HG03378 (cell line): ENCODE measurements at regions not wholly inside any gene's neighbourhood (a gene's known extent, or its start where the extent isn't known, plus 50 kb on each side); places are given as distances from the start of the nearest gene placed in this dataset.

Source experiments
- ATAC-seq: cut with Tn5 transposase; IDR thresholded peaks from one replicate; pipeline ENCODE4 v1.9.1; 2021; ENCODE audit warnings: mild to moderate bottlenecking, moderate library complexity; ENCODE audit not compliant: unreplicated experiment

- no peak for ATAC-seq
These were observed 267.2 kb downstream of the PARN start for GRCh38 chr16:14362774-14363371.

GRCh38 chr16:14360326-14361037 lies 269.6 kb downstream of the PARN start:
- no peak for ATAC-seq

DNA sequence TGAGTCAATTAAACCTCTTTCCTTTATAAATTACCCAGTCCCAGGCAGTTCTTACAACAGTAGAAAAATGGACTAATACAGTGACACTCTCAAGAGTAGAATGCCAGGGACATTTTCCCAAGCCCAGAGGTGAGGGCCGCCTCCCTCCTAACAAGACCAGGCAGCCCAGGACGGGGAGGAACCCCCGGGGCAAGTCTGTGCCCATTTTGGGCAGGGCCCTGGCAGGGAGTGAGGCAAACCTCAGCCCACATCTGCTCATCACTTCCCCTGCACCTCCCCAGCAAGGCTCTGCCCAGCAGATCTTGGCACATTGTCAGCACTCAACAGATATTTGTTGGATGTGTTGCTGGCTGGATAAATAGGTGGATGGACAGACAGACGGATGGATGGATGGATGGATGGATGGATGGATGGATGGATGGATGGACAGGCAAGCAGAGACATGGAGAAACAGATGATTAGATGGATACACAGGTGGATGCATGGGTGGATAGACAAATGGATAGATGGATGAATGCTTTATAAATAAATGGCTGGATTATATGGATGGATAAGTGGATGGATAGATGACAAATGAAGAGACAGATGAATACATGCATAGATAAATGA lies 271.3 kb downstream of the PARN start:
- no peak for ATAC-seq

GRCh38 chr16:14357328-14357727 lies 272.7 kb downstream of the PARN start:
- no peak for ATAC-seq

- no peak for ATAC-seq
These were observed 274.0 kb downstream of the PARN start for GRCh38 chr16:14356064-14356463.

- peak; percentile 92 for ATAC-seq
These were observed 275.3 kb downstream of the PARN start for GRCh38 chr16:14354561-14355351.

DNA sequence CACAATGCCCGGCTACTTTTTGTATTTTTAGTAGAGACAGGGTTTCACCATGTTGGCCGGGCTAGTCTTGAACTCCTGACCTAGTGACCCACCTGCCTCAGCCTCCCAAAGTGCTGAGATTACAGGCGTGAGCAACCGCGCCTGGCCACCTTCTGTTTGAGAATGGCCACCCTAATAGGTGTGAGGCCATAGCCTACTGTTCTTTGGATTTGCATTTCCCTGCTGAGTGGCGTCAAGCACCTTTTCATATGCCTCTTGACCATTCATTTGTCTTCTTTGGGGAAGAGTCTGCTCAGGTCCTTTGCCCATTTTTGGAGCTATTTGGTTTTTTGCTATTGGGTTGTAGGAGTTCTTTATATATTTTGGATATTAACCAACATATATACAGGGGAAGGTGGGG lies 276.7 kb downstream of the PARN start:
- no peak for ATAC-seq

DNA sequence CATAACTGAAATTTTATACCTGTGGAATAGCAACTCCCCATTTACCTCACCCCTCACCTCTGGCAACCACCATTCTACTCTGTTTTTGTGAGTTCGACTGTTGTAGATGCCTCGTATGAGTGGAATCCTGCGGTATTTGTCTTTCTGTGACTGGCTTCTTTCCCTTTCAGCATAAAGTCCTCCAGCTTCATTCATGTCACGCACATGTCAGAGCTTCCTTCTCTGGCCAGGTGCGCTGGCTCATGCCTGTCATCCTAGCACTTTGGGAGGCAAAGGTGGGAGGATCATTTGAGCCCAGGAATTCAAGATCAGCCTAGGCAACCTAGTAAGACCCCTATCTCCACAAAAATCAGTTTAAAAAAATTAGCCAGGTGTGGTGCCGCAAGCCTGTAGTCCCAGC lies 278.4 kb downstream of the PARN start:
- ATAC-seq: no peak

DNA sequence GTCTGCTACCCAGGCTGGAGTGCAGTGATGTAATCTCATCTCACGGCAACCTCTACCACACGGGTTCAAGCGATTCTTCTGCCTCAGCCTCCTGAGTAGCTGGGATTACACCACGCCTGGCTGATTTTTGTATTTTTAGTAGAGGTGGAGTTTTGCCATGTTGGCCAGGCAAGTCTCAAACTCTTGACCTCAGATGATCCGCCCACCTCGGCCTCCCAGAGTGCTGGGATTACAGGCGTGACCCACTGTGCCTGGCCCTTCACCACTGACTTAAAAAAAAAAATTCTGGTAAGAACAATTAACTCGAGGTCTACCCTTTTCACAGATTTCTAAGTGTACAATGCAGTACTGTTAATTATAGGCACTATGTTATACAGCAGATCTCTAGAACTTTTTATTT lies 279.4 kb downstream of the PARN start:
- ATAC-seq: no peak

GRCh38 chr16:14350081-14350480 lies 279.0 kb downstream of the MRTFB start:
- no peak for ATAC-seq

GRCh38 chr16:14347706-14348105 lies 276.6 kb downstream of the MRTFB start:
- ATAC-seq: no peak

DNA sequence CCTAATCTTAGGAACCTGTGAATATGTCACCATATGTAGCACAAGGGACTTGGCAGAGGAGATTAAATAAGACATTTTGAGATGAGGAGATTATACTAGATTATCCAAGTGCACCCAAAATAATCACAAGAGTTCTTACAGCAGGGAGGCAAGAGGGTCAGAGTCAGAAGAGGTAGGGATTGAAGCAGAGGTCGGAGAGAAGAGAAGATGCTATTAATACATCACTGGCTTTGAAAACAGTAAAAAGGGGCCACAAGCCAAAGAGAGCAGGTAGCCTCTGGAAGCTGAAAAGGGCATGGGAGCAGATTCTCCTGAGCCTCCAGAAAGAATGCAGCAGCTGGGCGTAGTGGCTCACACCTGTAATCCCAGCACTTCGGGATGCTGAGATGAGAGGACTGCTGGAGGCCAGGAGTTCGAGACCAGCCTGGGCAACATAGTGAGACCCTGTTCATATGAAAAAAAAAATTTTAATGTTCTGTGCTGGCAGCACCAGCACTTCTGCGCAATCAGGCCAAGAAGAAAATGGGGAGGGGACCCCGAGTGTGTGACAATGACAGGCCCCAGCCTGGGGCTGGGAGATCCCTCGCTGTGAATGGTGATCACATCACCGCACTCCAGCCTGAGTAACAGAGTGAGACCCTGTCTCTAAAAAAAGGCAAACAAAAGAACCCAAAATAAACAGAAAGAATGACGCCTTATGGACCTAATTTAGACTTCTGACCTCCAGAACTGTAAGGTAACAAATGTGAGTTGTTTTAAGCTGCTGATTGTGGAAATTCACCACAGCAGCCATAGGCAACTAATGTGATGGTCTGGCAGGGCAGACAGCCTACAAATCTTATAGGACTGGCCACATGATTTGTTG lies 275.4 kb downstream of the MRTFB start:
- ATAC-seq: no peak

DNA sequence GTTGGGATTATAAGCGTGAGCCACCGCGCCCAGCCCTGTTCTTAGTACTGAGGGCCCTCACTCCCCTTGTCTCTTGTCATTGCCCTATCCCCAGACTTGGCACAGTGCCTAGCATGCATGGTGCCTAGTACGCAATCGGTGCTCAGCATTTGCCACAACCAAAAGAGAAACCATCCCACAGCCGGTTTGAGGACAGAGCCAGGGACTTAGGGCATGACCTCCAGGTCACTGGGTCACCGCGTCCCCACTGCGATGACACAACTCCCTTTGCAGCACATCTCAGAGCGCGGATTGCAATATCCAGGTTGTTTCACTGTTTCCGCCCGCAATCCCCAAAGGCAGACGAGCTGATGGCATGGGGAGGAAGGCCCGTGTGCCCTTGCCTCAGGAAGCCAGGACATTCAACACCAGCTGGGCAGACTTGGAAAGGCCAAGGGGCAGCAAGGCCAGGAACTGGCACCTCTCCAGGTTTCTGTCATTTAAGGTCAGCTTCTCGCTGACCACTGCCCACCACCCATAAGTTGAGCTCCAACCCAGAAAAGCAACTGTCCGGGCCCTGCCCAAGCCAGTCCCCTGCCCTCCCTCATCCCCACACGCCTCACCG lies 274.5 kb downstream of the MRTFB start:
- ATAC-seq: no peak

- no peak for ATAC-seq
These were observed 273.8 kb downstream of the MRTFB start for GRCh38 chr16:14344945-14345344.

- no peak for ATAC-seq
These were observed 273.2 kb downstream of the MRTFB start for GRCh38 chr16:14344292-14344691.

DNA sequence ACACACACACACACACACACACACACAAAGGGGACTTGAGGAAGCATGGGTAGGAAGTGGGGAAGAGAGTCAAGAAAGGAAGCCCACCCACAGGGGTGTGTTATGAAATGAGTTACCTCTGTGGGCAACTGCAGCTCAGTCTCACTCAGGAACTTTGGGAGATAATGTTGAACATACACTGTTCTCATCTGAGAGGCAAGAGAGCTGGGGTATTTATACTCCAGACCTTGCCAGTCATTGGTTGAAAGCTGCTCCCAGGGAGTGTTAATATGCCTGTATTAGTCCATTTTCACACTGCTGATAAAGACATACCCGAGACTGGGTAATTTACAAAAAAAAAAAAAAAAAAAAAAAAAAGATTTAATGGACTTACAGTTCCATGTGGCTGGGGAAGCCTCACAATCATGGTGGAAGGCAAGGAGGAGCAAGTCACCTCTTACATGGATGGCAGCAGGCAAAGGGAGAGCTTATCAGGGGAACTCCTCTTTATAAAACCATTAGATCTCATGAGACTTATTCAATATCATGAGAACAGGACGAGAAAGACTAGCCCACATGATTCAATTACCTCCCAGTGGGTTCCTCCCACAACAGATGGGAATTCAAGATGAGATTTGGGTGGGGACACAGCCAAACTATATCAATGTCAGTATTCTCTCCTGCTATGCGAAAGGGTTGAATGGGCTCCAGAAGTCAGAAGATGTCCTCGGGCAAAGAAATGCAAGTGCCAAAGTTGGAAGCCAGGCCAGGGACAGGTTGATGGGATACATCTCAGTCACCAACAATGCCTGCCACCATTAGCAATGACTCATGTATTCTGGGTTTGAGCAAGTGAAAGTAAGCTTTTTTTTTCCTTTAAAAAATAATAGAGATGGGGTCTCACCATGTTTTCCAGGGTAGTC lies 270.5 kb downstream of the MRTFB start:
- no peak for ATAC-seq

GRCh38 chr16:14339694-14340093 lies 268.6 kb downstream of the MRTFB start:
- ATAC-seq: no peak

- no peak for ATAC-seq
These were observed 267.9 kb downstream of the MRTFB start for GRCh38 chr16:14338969-14339368.

DNA sequence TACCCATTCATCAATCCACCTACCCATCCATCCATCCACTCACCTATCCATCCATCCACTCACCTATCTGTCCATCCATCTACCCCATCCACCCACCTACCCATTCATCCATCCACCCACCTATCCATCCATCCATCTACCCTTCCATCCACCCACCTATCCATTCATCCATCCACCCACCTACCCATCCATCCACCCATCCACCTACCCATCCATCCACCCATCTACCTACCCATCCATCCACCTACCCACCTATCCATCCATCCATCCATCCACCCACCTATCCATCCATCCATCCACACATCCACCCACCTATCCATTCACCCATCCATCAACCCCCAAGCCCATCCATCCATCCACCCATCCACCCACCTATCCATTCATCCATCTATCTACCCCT lies 267.1 kb downstream of the MRTFB start:
- no peak for ATAC-seq
